Spleen (tissue), 11 donors: ENCODE measurements at regions not wholly inside any gene's neighbourhood (a gene's known extent, or its start where the extent isn't known, plus 50 kb on each side); places are given as distances from the start of the nearest gene placed in this dataset.

Source experiments
- DNase-seq: peaks from one replicate; pipeline ENCODE4 v3.0.0-alpha.2; 2020
- H3K27ac ChIP-seq, 8 donors: fragments of 200-600 bp; sonication (generic) in 7 of 8; 1 replicate in 4 of 8; 2 replicates in 4 of 8; pipeline versions ENCODE4 v1.5.0 to v1.8.0; 2016 to 2021; ENCODE audit warnings: inconsistent platforms in 4 of 8, mild to moderate bottlenecking in 4 of 8, moderate library complexity in 1 of 8
- H3K27me3 ChIP-seq, 7 donors: fragments of 200-600 bp; sonication (generic) in 6 of 7; replicated peaks in 1 of 7; 1 replicate in 4 of 7; 2 replicates in 3 of 7; pipeline versions ENCODE4 v1.5.0 to v1.8.0; 2016 to 2021; ENCODE audit warnings: inconsistent platforms in 3 of 7, mild to moderate bottlenecking in 1 of 7
- H3K36me3 ChIP-seq, 6 donors: fragments of 200-600 bp; sonication (generic) in 5 of 6; 1 replicate in 4 of 6; 2 replicates in 2 of 6; pipeline versions ENCODE4 v1.5.0 to v1.8.0; 2016 to 2021; ENCODE audit warnings: inconsistent platforms in 2 of 6
- H3K4me1 ChIP-seq, 6 donors: fragments of 200-600 bp; sonication (generic) in 5 of 6; 1 replicate in 3 of 6; 2 replicates in 3 of 6; pipeline versions ENCODE4 v1.5.0 to v1.8.0; 2016 to 2021; ENCODE audit warnings: inconsistent platforms in 3 of 6
- H3K4me3 ChIP-seq, 8 donors: fragments of 200-600 bp; sonication (generic) in 7 of 8; 1 replicate in 4 of 8; 2 replicates in 4 of 8; pipeline versions ENCODE4 v1.5.0 to v1.8.0; 2016 to 2021; ENCODE audit warnings: inconsistent platforms in 4 of 8, mild to moderate bottlenecking in 4 of 8, moderate library complexity in 2 of 8
- H3K9me3 ChIP-seq, 8 donors: fragments of 200-600 bp; sonication (generic) in 7 of 8; 1 replicate in 4 of 8; 2 replicates in 4 of 8; pipeline versions ENCODE4 v1.5.0 to v1.8.0; 2016 to 2021; ENCODE audit warnings: inconsistent platforms in 4 of 8
- POLR2A ChIP-seq, 3 donors: fragments of 450-650 bp; IDR thresholded peaks; one replicate each; pipeline ENCODE4 v1.5.1; 2017; ENCODE audit warnings: antibody characterized with exemption in 3 of 3, mild to moderate bottlenecking in 1 of 3
- POLR2AphosphoS5 ChIP-seq, 3 donors: sonication (generic); formaldehyde crosslinking; IDR thresholded peaks; one replicate each; pipeline ENCODE4 v1.5.1; 2017; ENCODE audit warnings: antibody characterized with exemption in 3 of 3
- WGBS, 5 donors: extraction: QIAGEN DNeasy Blood & Tissue Kit in 3 of 5; methylation state at CpG; one replicate each; pipeline versions ENCODE4 v1.1.5 to v1.1.7; 2013 to 2018; 5-methylcytosine and 5-hydroxymethylcytosine counted together
- intact Hi-C: fragments of 100-400 bp; cut with DNase I; formaldehyde crosslinking; loops from one replicate; pipeline ENCODE4 v1.15.0; 2023; ENCODE audit warnings: low total_unique reads
- TF ChIP-seq, protein P1 (sequence below), 11 experiments: fragments of 200-600 bp in 7 of 11; fragments of 450-650 bp in 4 of 11; sonication (generic) in 4 of 11; IDR thresholded peaks in 8 of 11; conservative IDR thresholded peaks in 3 of 11; 1 replicate in 7 of 11; 2 replicates in 4 of 11; pipeline versions ENCODE4 v1.4.0 to v1.8.0; 2016 to 2021; ENCODE audit warnings: antibody characterized with exemption in 11 of 11, inconsistent platforms in 4 of 11, mild to moderate bottlenecking in 1 of 11
- donor health status: healthy with polysubstance abuse.
- donor health status: DM: no; HTN: no; CAD: no; lungs with moderate emphysema.
- donor health status: DM: no; HTN: no; CAD: no.
- donor health status: Bipolar disorder and iron deficiency.
- donor health status: healthy.
- donor health status: DM: no; HTN: no; CAD: no.
- donor health status: DM: yes; HTN: yes; CAD: no.

DNA sequence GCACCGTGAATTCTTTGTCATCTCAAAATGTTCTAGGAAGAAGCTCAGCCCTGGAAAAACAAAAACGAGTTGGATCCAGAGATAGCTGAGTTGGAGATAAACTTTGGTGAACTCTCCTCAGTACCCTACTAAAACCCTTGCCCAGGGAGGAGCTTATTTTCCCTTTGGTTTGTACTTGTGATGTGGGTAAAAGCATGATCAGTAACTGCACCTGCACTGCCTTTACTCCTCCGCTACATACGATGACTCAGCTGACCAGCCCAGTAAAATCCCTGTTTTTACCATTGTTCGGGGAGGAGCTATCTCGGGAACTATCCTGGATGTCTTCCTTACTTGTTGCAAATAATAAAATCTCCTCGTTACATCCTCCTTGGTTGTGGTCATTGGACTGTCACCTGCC, 359.3 kb downstream of the SH2D4B start:
- no peaks in the 10 kb centered on the region for H3K4me1 ChIP-seq
- 79 to 85% (median 84%) methylated on average over 7 of the region's 7 CpGs for WGBS, 5 donors
- no peak for TF ChIP-seq POLR2AphosphoS5 (IDR thresholded peaks at IDR 0.05)
- no peak for TF ChIP-seq POLR2A (IDR thresholded peaks at IDR 0.05)
- TF ChIP-seq, protein P1, sequence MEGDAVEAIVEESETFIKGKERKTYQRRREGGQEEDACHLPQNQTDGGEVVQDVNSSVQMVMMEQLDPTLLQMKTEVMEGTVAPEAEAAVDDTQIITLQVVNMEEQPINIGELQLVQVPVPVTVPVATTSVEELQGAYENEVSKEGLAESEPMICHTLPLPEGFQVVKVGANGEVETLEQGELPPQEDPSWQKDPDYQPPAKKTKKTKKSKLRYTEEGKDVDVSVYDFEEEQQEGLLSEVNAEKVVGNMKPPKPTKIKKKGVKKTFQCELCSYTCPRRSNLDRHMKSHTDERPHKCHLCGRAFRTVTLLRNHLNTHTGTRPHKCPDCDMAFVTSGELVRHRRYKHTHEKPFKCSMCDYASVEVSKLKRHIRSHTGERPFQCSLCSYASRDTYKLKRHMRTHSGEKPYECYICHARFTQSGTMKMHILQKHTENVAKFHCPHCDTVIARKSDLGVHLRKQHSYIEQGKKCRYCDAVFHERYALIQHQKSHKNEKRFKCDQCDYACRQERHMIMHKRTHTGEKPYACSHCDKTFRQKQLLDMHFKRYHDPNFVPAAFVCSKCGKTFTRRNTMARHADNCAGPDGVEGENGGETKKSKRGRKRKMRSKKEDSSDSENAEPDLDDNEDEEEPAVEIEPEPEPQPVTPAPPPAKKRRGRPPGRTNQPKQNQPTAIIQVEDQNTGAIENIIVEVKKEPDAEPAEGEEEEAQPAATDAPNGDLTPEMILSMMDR (IDR thresholded peaks at IDR 0.05 in 8 of 11, conservative IDR thresholded peaks at IDR 0.05 in 3 of 11) = no peak
- H3K27me3 ChIP-seq = no peaks in the 10 kb centered on the region
- no peaks in the 10 kb centered on the region for H3K36me3 ChIP-seq
- intact Hi-C loops = no loop called here
- no peak overlapping the region for H3K27ac ChIP-seq
- H3K4me3 ChIP-seq = no peak overlapping the region
- no peak for DNase-seq
- no peaks in the 10 kb centered on the region for H3K9me3 ChIP-seq

DNA sequence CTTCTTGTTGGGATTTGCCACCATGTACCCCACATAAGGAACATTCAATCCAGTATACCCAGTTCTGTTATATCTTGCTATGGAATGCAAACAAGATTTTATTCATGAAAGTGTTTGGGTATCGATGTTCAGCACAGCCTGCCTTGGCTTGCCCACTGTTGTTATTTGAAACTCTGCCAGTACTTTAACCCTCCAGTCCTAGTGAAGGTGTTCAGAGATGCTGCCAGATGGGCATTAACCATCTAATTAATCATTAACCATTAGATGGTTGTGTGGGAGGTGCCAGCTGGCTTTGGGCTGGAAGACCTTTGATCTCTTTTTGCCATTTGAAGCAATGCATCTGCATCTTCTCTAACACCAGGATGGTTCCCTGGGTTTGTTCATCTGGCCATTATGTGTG, 363.0 kb downstream of the SH2D4B start:
- Histone ChIP-seq H3K4me1 (no peaks in the 10 kb centered on the region), H3K27me3 (no peaks in the 10 kb centered on the region), H3K9me3 (no peaks in the 10 kb centered on the region), H3K36me3 (no peaks in the 10 kb centered on the region), H3K4me3 (no peak overlapping the region), H3K27ac (no peak overlapping the region)
- no peak for DNase-seq
- intact Hi-C loops = no loop called here
- 67 to 100% (median 92%) methylated on average over 1 of the region's 1 CpG for WGBS, 5 donors
- TF ChIP-seq, protein P1 (IDR thresholded peaks at IDR 0.05 in 8 of 11, conservative IDR thresholded peaks at IDR 0.05 in 3 of 11) = no peak
- no peak for TF ChIP-seq POLR2AphosphoS5 (IDR thresholded peaks at IDR 0.05)
- TF ChIP-seq POLR2A (IDR thresholded peaks at IDR 0.05) = no peak

DNA sequence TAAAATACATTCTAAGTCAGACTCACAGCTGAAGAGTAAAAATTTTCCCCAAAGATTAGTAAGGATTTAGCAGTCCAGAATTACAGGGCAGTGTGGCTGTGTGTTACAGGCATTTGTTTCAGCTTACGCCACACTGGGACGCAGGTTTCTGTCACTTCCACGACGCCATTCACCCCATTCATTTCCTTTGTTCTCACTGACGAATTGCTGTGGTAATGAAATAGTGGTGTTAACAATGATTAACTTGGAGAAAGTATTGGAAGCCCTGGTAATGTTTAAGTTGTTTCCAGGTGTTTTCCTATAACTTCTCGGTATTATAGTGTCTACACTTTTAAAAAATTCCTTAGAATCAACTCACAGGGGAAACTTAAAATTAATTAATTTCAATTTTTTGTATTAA, 370.9 kb downstream of the SH2D4B start:
- H3K4me1 ChIP-seq = no peaks in the 10 kb centered on the region

DNA sequence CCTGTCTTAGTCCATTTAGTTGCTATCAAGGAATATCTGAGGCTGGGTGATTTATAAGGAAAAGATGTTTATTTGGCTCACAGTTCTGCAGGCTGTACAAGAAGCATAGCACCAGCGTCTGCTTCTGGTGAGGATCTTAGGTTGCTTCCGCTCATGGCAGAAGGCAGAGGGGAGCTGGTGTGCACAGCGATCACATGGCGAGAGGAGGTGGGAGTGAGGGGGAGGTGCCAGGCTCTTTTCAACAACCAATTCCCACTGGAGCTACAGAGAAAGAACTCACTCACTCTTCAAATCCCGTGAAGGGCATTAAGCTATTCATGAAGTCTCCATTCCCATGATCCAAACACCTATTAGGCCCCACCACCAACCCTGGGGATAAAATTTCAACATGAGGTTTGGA, 371.6 kb downstream of the SH2D4B start:
- WGBS, 5 donors = 73 to 86% (median 85%) methylated on average over 5 of the region's 5 CpGs
- peaks cover 0 to 10% (median 0%) of the 10 kb centered on the region in 7 donors for H3K27me3 ChIP-seq
- no peaks in the 10 kb centered on the region for H3K36me3 ChIP-seq
- no peak overlapping the region for H3K4me3 ChIP-seq
- intact Hi-C loops = no loop called here
- TF ChIP-seq, protein P1 (IDR thresholded peaks at IDR 0.05 in 8 of 11, conservative IDR thresholded peaks at IDR 0.05 in 3 of 11) = no peak
- no peak for TF ChIP-seq POLR2A (IDR thresholded peaks at IDR 0.05)
- TF ChIP-seq POLR2AphosphoS5 (IDR thresholded peaks at IDR 0.05) = no peak
- H3K4me1 ChIP-seq = no peaks in the 10 kb centered on the region
- DNase-seq = no peak
- no peak overlapping the region for H3K27ac ChIP-seq
- no peaks in the 10 kb centered on the region for H3K9me3 ChIP-seq

More for the DNA sequence above, 370.9 kb downstream of the SH2D4B start:
- H3K27me3 ChIP-seq = peaks cover 0 to 10% (median 0%) of the 10 kb centered on the region in 7 donors
- no peak for DNase-seq
- no peaks in the 10 kb centered on the region for H3K9me3 ChIP-seq
- intact Hi-C loops = no loop called here
- H3K4me3 ChIP-seq = no peak overlapping the region
- WGBS, 5 donors = 50 to 63% (median 52%) methylated on average over 6 of the region's 6 CpGs
- no peaks in the 10 kb centered on the region for H3K36me3 ChIP-seq
- H3K27ac ChIP-seq = no peak overlapping the region
- no peak for TF ChIP-seq POLR2A (IDR thresholded peaks at IDR 0.05)
- TF ChIP-seq, protein P1 (IDR thresholded peaks at IDR 0.05 in 8 of 11, conservative IDR thresholded peaks at IDR 0.05 in 3 of 11) = no peak
- no peak for TF ChIP-seq POLR2AphosphoS5 (IDR thresholded peaks at IDR 0.05)
